ENCODE measurements at regions not wholly inside any gene's neighbourhood (a gene's known extent, or its start where the extent isn't known, plus 50 kb on each side); places are given as distances from the start of the nearest gene placed in this dataset.

DNA sequence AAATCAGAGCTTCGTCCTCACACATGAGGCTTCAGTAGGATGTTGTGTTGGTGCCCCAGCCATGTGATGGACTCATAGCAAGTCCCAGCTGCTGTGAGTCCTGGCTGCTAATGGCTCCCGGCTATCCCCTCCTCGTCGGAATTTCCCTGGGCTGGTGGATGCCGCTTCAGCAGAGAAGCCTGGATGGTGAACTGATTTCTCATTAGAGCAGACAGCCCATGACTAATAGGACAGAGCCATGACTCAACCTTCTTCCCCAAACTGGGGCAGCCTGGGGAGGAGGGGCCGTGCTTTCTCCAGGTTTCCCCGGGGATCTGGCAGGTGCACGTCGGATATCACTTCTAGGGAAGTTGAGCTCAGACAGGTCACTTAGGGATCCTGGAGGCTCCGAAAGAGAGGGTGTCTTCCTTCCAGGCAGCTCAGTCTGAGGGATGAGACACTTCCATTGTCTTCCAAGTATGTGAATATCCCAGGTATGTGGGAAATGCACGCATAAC lies 112.7 kb downstream of the ASMT start:
- intact Hi-C loops (cut with DNase I), result no loop called here
- Histone ChIP-seq H3K4me1 (no peaks in the 10 kb centered on the region), H3K9me3 (peaks cover 0 to 5% (median 0%) of the 10 kb centered on the region in 11 donors), H3K36me3 (no peaks in the 10 kb centered on the region), H3K27me3 (peaks cover 0 to 3% (median 0%) of the 10 kb centered on the region in 7 donors), H3K27ac (no peak overlapping the region), H3K4me3 (no peak overlapping the region)
- 61 to 69% methylated on average over 11 of the region's 11 CpGs for WGBS, 2 donors
- ATAC-seq, result no peak
- TF ChIP-seq, protein P1, sequence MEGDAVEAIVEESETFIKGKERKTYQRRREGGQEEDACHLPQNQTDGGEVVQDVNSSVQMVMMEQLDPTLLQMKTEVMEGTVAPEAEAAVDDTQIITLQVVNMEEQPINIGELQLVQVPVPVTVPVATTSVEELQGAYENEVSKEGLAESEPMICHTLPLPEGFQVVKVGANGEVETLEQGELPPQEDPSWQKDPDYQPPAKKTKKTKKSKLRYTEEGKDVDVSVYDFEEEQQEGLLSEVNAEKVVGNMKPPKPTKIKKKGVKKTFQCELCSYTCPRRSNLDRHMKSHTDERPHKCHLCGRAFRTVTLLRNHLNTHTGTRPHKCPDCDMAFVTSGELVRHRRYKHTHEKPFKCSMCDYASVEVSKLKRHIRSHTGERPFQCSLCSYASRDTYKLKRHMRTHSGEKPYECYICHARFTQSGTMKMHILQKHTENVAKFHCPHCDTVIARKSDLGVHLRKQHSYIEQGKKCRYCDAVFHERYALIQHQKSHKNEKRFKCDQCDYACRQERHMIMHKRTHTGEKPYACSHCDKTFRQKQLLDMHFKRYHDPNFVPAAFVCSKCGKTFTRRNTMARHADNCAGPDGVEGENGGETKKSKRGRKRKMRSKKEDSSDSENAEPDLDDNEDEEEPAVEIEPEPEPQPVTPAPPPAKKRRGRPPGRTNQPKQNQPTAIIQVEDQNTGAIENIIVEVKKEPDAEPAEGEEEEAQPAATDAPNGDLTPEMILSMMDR (IDR thresholded peaks at IDR 0.05), result no peak
- DNase-seq, result no peak

DNA sequence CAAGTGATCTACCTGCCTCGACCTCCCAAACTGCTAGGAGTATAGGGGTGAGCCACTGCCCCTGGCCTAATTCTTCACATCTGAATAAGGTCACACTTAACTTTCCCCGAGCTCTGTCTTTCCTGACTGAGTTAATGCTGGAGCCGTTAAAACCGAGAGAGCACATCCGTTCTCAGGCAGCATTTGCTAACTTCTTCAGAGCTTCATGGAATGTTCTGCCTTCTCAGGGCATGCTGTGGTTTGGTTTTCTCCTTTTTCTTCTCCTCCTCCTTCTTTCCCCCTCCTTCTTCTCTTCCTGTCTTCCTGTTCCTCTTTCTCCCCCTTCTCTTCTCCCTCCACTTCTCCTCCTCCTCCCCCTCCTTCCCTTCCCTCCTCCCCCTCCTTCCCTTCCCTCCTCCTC lies 119.9 kb downstream of the ASMT start:
- Histone ChIP-seq H3K36me3 (no peaks in the 10 kb centered on the region), H3K9me3 (no peaks in the 10 kb centered on the region), H3K4me3 (no peak overlapping the region), H3K27ac (no peak overlapping the region), H3K4me1 (no peaks in the 10 kb centered on the region), H3K27me3 (no peaks in the 10 kb centered on the region)
- intact Hi-C loops (cut with DNase I), result no loop called here
- TF ChIP-seq, protein P1 (IDR thresholded peaks at IDR 0.05), result no peak
- WGBS, 2 donors, result 60 to 80% methylated on average over 5 of the region's 5 CpGs
- ATAC-seq (no peak), DNase-seq (no peak)

DNA sequence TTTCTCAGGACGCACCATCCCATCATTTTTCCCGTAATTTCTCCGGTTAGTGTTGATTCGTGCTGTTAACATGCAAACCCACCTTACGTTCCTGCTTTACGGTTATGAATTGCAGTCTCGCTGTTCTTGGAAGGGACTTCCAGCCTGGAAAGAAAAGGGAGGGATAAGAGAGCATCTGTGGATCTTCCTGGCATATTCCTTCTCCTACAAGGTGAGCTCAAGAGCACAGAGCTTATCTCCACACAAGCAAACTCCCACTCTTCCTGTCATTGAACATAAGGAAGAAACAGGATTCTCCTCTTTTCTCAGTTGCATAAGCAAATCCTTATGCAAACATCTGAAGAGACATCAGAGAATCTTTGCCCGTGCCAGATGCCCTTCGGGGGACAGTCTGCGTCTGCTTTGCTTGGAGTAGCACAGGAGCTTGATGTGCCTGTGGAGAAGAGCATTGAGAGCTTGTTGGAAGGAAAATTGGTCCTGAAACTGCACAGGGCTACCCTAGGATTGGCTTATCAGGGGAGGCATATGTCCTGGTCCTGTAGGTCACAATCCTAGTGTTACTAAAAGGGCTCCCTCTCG lies 127.0 kb downstream of the ASMT start:
- Histone ChIP-seq H3K36me3 (no peaks in the 10 kb centered on the region), H3K27me3 (no peaks in the 10 kb centered on the region), H3K4me3 (no peak overlapping the region), H3K27ac (no peak overlapping the region), H3K4me1 (no peaks in the 10 kb centered on the region), H3K9me3 (peaks cover 0 to 10% (median 0%) of the 10 kb centered on the region in 11 donors)
- DNase-seq, result no peak
- WGBS, 2 donors, result 68 to 76% methylated on average over 11 of the region's 11 CpGs
- ATAC-seq, result no peak
- TF ChIP-seq, protein P1 (IDR thresholded peaks at IDR 0.05), result no peak
- intact Hi-C loops (cut with DNase I), result no loop called here

DNA sequence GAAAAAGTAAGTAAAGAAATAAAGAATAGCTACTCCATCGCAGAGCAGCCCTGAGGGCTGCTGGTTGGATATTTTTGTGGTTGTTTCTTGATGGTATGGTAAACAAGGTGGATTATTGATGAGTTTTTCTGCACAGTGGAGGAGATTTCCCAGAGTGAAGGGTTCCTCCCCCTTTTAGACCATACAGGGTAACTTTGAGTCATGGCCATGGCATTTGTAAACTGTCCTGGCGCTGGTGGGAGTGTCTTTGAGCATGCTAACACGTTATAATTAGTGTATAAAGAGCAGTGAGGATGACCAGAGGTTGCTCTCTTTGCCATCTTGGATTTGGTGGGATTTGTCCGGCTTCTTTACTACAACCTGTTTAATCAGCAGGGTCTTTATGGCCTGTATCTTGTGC lies 128.2 kb downstream of the ASMT start:
- 69% methylated on average over 4 of the region's 4 CpGs for WGBS, 2 donors
- Histone ChIP-seq H3K4me1 (no peaks in the 10 kb centered on the region), H3K27me3 (no peaks in the 10 kb centered on the region), H3K27ac (no peak overlapping the region), H3K36me3 (no peaks in the 10 kb centered on the region), H3K4me3 (no peak overlapping the region), H3K9me3 (peaks cover 0 to 10% (median 0%) of the 10 kb centered on the region in 11 donors)
- TF ChIP-seq, protein P1 (IDR thresholded peaks at IDR 0.05), result no peak
- DNase-seq (no peak), ATAC-seq (no peak)
- intact Hi-C loops (cut with DNase I), result no loop called here
